ENCODE measurements at regions not wholly inside any gene's neighbourhood (a gene's known extent, or its start where the extent isn't known, plus 50 kb on each side); places are given as distances from the start of the nearest gene placed in this dataset.

- peak; percentile 11 for DNase-seq
These were observed 50.3 kb upstream of the ATP13A3 start for GRCh38 chr3:194536871-194537637.

All from NCI-H1436 treated with DMSO at 0.1 percent for 48 hours (cell line).